ENCODE measurements at regions not wholly inside any gene's neighbourhood (a gene's known extent, or its start where the extent isn't known, plus 50 kb on each side); places are given as distances from the start of the nearest gene placed in this dataset.

- no peak for TF ChIP-seq CTCF (IDR thresholded peaks at IDR 0.05; ENCODE audit: extremely low read depth, low read depth, low read length)
- DNase-seq (ENCODE audit: insufficient read length, low spot score, missing footprints), result no peak
- no peaks in the 10 kb centered on the region for H3K79me2 ChIP-seq (ENCODE audit: insufficient read depth, low read length)
Measured at GRCh38 chr1:82110366-82111254, 309.9 kb downstream of the ADGRL2 start.

GRCh38 chr1:82108843-82109242, 308.1 kb downstream of the ADGRL2 start:
- Histone ChIP-seq H3K79me2 (ENCODE audit: insufficient read depth, low read length) (no peaks in the 10 kb centered on the region), H3K4me1 (ENCODE audit: insufficient read depth, low read length) (no peaks in the 10 kb centered on the region), H3K4me2 (ENCODE audit: insufficient read depth, low read length) (no peak overlapping the region), H2AFZ (ENCODE audit: low read length) (no peak overlapping the region), H3K27me3 (ENCODE audit: insufficient read depth, low read length) (no peaks in the 10 kb centered on the region), H3K4me3 (ENCODE audit: insufficient read depth, low read length) (no peak overlapping the region), H3K27ac (ENCODE audit: low read depth, low read length) (no peak overlapping the region), H4K20me1 (ENCODE audit: insufficient read depth, low read length) (no peaks in the 10 kb centered on the region), H3K36me3 (ENCODE audit: insufficient read depth, low read length) (no peaks in the 10 kb centered on the region), H3K9me3 (ENCODE audit: low read depth, low read length) (no peaks in the 10 kb centered on the region)
- no peak for DNase-seq (ENCODE audit: insufficient read length, low spot score, missing footprints)
- TF ChIP-seq CTCF (IDR thresholded peaks at IDR 0.05; ENCODE audit: extremely low read depth, low read depth, low read length), result no peak

More at GRCh38 chr1:82110366-82111254, 309.9 kb downstream of the ADGRL2 start:
- no peaks in the 10 kb centered on the region for H3K4me1 ChIP-seq (ENCODE audit: insufficient read depth, low read length)
- H3K4me2 ChIP-seq (ENCODE audit: insufficient read depth, low read length), result no peak overlapping the region
- H3K36me3 ChIP-seq (ENCODE audit: insufficient read depth, low read length), result no peaks in the 10 kb centered on the region
- no peak overlapping the region for H2AFZ ChIP-seq (ENCODE audit: low read length)
- no peaks in the 10 kb centered on the region for H3K9me3 ChIP-seq (ENCODE audit: low read depth, low read length)
- H3K4me3 ChIP-seq (ENCODE audit: insufficient read depth, low read length), result no peak overlapping the region
- no peaks in the 10 kb centered on the region for H4K20me1 ChIP-seq (ENCODE audit: insufficient read depth, low read length)
- no peak overlapping the region for H3K27ac ChIP-seq (ENCODE audit: low read depth, low read length)
- H3K27me3 ChIP-seq (ENCODE audit: insufficient read depth, low read length), result no peaks in the 10 kb centered on the region

GRCh38 chr1:82106672-82107071, 305.9 kb downstream of the ADGRL2 start:
- Histone ChIP-seq H3K9me3 (ENCODE audit: low read depth, low read length) (no peaks in the 10 kb centered on the region), H4K20me1 (ENCODE audit: insufficient read depth, low read length) (no peaks in the 10 kb centered on the region), H2AFZ (ENCODE audit: low read length) (no peak overlapping the region), H3K79me2 (ENCODE audit: insufficient read depth, low read length) (no peaks in the 10 kb centered on the region), H3K4me1 (ENCODE audit: insufficient read depth, low read length) (no peaks in the 10 kb centered on the region), H3K4me2 (ENCODE audit: insufficient read depth, low read length) (no peak overlapping the region), H3K27ac (ENCODE audit: low read depth, low read length) (no peak overlapping the region), H3K27me3 (ENCODE audit: insufficient read depth, low read length) (no peaks in the 10 kb centered on the region), H3K36me3 (ENCODE audit: insufficient read depth, low read length) (no peaks in the 10 kb centered on the region), H3K4me3 (ENCODE audit: insufficient read depth, low read length) (no peak overlapping the region)
- DNase-seq (ENCODE audit: insufficient read length, low spot score, missing footprints), result no peak
- TF ChIP-seq CTCF (IDR thresholded peaks at IDR 0.05; ENCODE audit: extremely low read depth, low read depth, low read length), result no peak

GRCh38 chr1:82099170-82099569, 298.4 kb downstream of the ADGRL2 start:
- no peaks in the 10 kb centered on the region for H3K79me2 ChIP-seq (ENCODE audit: insufficient read depth, low read length)
- no peak for DNase-seq (ENCODE audit: insufficient read length, low spot score, missing footprints)
- TF ChIP-seq CTCF (IDR thresholded peaks at IDR 0.05; ENCODE audit: extremely low read depth, low read depth, low read length), result no peak
- H2AFZ ChIP-seq (ENCODE audit: low read length), result no peak overlapping the region
- no peak overlapping the region for H3K4me2 ChIP-seq (ENCODE audit: insufficient read depth, low read length)
- no peak overlapping the region for H3K4me3 ChIP-seq (ENCODE audit: insufficient read depth, low read length)
- no peaks in the 10 kb centered on the region for H3K27me3 ChIP-seq (ENCODE audit: insufficient read depth, low read length)
- H3K36me3 ChIP-seq (ENCODE audit: insufficient read depth, low read length), result no peaks in the 10 kb centered on the region
- no peaks in the 10 kb centered on the region for H3K4me1 ChIP-seq (ENCODE audit: insufficient read depth, low read length)
- H3K27ac ChIP-seq (ENCODE audit: low read depth, low read length), result no peak overlapping the region
- H4K20me1 ChIP-seq (ENCODE audit: insufficient read depth, low read length), result no peaks in the 10 kb centered on the region
- no peaks in the 10 kb centered on the region for H3K9me3 ChIP-seq (ENCODE audit: low read depth, low read length)
